Esophagus muscularis mucosa (tissue), 4 donors: ENCODE measurements at regions not wholly inside any gene's neighbourhood (a gene's known extent, or its start where the extent isn't known, plus 50 kb on each side); places are given as distances from the start of the nearest gene placed in this dataset.

Experiments
- CTCF ChIP-seq, 3 experiments: fragments of 200-600 bp in 2 of 3; fragments of 450-650 bp in 1 of 3; sonication (generic) in 2 of 3; IDR thresholded peaks; one replicate each; pipeline ENCODE4 v1.5.1; 2017 to 2019; ENCODE audit warnings: antibody characterized with exemption in 3 of 3, mild to moderate bottlenecking in 2 of 3, moderate library complexity in 1 of 3
- EP300 ChIP-seq: sonication (generic); formaldehyde crosslinking; IDR thresholded peaks from one replicate; pipeline ENCODE4 v1.6.1; 2017; ENCODE audit warnings: antibody characterized with exemption
- POLR2A ChIP-seq: fragments of 450-650 bp; IDR thresholded peaks from one replicate; pipeline ENCODE4 v1.6.1; 2017; ENCODE audit warnings: antibody characterized with exemption, moderate library complexity, mild to moderate bottlenecking, low read depth
- POLR2AphosphoS5 ChIP-seq, 2 donors: sonication (generic); formaldehyde crosslinking; IDR thresholded peaks; one replicate each; pipeline ENCODE4 v1.6.1; 2017; ENCODE audit warnings: antibody characterized with exemption in 2 of 2

GRCh38 chr10:127648885-127649284 is 88.1 kb upstream of the FOXI2 start:
- TF ChIP-seq CTCF (IDR thresholded peaks at IDR 0.05) (no peak), EP300 (no peak), POLR2A (no peak), POLR2AphosphoS5 (IDR thresholded peaks at IDR 0.05) (no peak)
